WERI-Rb-1 (cell line): ENCODE measurements at regions not wholly inside any gene's neighbourhood (a gene's known extent, or its start where the extent isn't known, plus 50 kb on each side); places are given as distances from the start of the nearest gene placed in this dataset.

Experiments used
- DNase-seq: peaks from one replicate; pipeline ENCODE4 v3.0.0-alpha.2; 2020
- H3K27ac ChIP-seq: fragments of 250-450 bp; sonication (Bioruptor Pico); 2 replicates; pipeline ENCODE4 v1.5.1; 2020; ENCODE audit warnings: mild to moderate bottlenecking, moderate library complexity
- H3K27me3 ChIP-seq: fragments of 250-450 bp; sonication (Bioruptor Pico); 2 replicates; pipeline ENCODE4 v1.5.1; 2021; ENCODE audit warnings: mild to moderate bottlenecking, low read depth, moderate library complexity; ENCODE audit not compliant: insufficient read depth, severe bottlenecking
- H3K36me3 ChIP-seq: fragments of 250-450 bp; sonication (Bioruptor Pico); 2 replicates; pipeline ENCODE4 v1.5.1; 2020; ENCODE audit warnings: mild to moderate bottlenecking, moderate library complexity
- H3K4me3 ChIP-seq: 2 replicates; pipeline ENCODE4 v1.5.1; 2011; ENCODE audit warnings: low read depth, mild to moderate bottlenecking, control low read depth, low read length
- H3K9me3 ChIP-seq: fragments of 250-450 bp; sonication (Bioruptor Pico); 2 replicates; pipeline ENCODE4 v1.5.1; 2021; ENCODE audit warnings: mild to moderate bottlenecking, moderate library complexity; ENCODE audit not compliant: severe bottlenecking
- CTCF ChIP-seq: IDR thresholded peaks from 2 replicates; pipeline ENCODE4 v1.5.1; 2011; ENCODE audit warnings: low read depth, mild to moderate bottlenecking, control low read depth, inconsistent platforms, low read length

GRCh38 chr1:198101716-198102453 lies 54.9 kb upstream of the NEK7 start:
- no peak for DNase-seq
- Histone ChIP-seq H3K36me3 (no peaks in the 10 kb centered on the region), H3K9me3 (no peaks in the 10 kb centered on the region), H3K27me3 (no peaks in the 10 kb centered on the region), H3K4me3 (no peak overlapping the region), H3K27ac (no peak overlapping the region)
- TF ChIP-seq CTCF, result no peak

GRCh38 chr1:198102454-198102827 lies 54.4 kb upstream of the NEK7 start:
- DNase-seq, result no peak
- H3K4me3 ChIP-seq, result no peak overlapping the region
- no peaks in the 10 kb centered on the region for H3K27me3 ChIP-seq
- TF ChIP-seq CTCF, result no peak
- H3K36me3 ChIP-seq, result no peaks in the 10 kb centered on the region
- H3K9me3 ChIP-seq, result no peaks in the 10 kb centered on the region
- no peak overlapping the region for H3K27ac ChIP-seq

GRCh38 chr1:198105185-198105584 lies 51.6 kb upstream of the NEK7 start:
- H3K4me3 ChIP-seq, result no peak overlapping the region
- no peak for TF ChIP-seq CTCF

GRCh38 chr1:198106011-198106410 lies 50.8 kb upstream of the NEK7 start:
- Histone ChIP-seq H3K36me3 (no peaks in the 10 kb centered on the region), H3K27me3 (no peaks in the 10 kb centered on the region), H3K27ac (no peak overlapping the region), H3K4me3 (no peak overlapping the region), H3K9me3 (no peaks in the 10 kb centered on the region)
- no peak for TF ChIP-seq CTCF
- DNase-seq, result no peak

More at GRCh38 chr1:198105185-198105584, 51.6 kb upstream of the NEK7 start:
- Histone ChIP-seq H3K9me3 (no peaks in the 10 kb centered on the region), H3K27me3 (no peaks in the 10 kb centered on the region), H3K36me3 (no peaks in the 10 kb centered on the region), H3K27ac (no peak overlapping the region)
- DNase-seq, result no peak
